Activated naive CD8-positive, alpha-beta T cell treated with anti-CD3 and anti-CD28 coated beads, Interleukin-2, amount 50 U/mL, for 24 hours (primary cell): ENCODE measurements at regions not wholly inside any gene's neighbourhood (a gene's known extent, or its start where the extent isn't known, plus 50 kb on each side); places are given as distances from the start of the nearest gene placed in this dataset.

Experiments
- ATAC-seq: fragments of 150-1000 bp; cut with Tn5 transposase; one replicate; pipeline ENCODE4 v1.10.0; 2021
- DNase-seq: peaks from one replicate; pipeline ENCODE4 v3.0.0; 2021
- H3K27ac Mint-ChIP-seq: one replicate; pipeline ENCODE4 v1.8.0; 2021; ENCODE audit warnings: mild to moderate bottlenecking, mixed read lengths
- H3K27me3 Mint-ChIP-seq: one replicate; pipeline ENCODE4 v1.8.0; 2021; ENCODE audit warnings: mixed read lengths
- H3K36me3 Mint-ChIP-seq: one replicate; pipeline ENCODE4 v1.8.0; 2021; ENCODE audit warnings: low read depth, mixed read lengths
- H3K4me1 Mint-ChIP-seq: one replicate; pipeline ENCODE4 v1.8.0; 2021; ENCODE audit warnings: mixed read lengths
- H3K4me3 Mint-ChIP-seq: one replicate; pipeline ENCODE4 v1.8.0; 2021; ENCODE audit warnings: mild to moderate bottlenecking, moderate library complexity, mixed read lengths
- H3K9me3 Mint-ChIP-seq: one replicate; pipeline ENCODE4 v1.8.0; 2021; ENCODE audit warnings: mixed read lengths

- DNase-seq, result no peak
- no peaks in the 10 kb centered on the region for H3K4me1 Mint-ChIP-seq
- peaks cover 10% of the 10 kb centered on the region for H3K9me3 Mint-ChIP-seq
- no peaks in the 10 kb centered on the region for H3K36me3 Mint-ChIP-seq
- no peak overlapping the region for H3K27ac Mint-ChIP-seq
- ATAC-seq, result no peak
- H3K4me3 Mint-ChIP-seq, result no peak overlapping the region
- H3K27me3 Mint-ChIP-seq, result no peaks in the 10 kb centered on the region
Measured at GRCh38 chr4:136227315-136227714, 1305.0 kb downstream of the PCDH18 start.

- Mint-ChIP-seq H3K4me1 (no peaks in the 10 kb centered on the region), H3K27ac (no peak overlapping the region), H3K27me3 (no peaks in the 10 kb centered on the region), H3K4me3 (no peak overlapping the region), H3K9me3 (no peaks in the 10 kb centered on the region), H3K36me3 (no peaks in the 10 kb centered on the region)
- DNase-seq, result no peak
- no peak for ATAC-seq
Measured at GRCh38 chr4:136219592-136220125, 1312.6 kb downstream of the PCDH18 start.

- no peak overlapping the region for H3K4me3 Mint-ChIP-seq
- no peaks in the 10 kb centered on the region for H3K9me3 Mint-ChIP-seq
- DNase-seq, result no peak
- H3K27me3 Mint-ChIP-seq, result no peaks in the 10 kb centered on the region
- no peaks in the 10 kb centered on the region for H3K36me3 Mint-ChIP-seq
- H3K4me1 Mint-ChIP-seq, result no peaks in the 10 kb centered on the region
- H3K27ac Mint-ChIP-seq, result no peak overlapping the region
- ATAC-seq, result no peak
Measured at GRCh38 chr4:136203199-136203598, 1329.1 kb downstream of the PCDH18 start.

- Mint-ChIP-seq H3K27me3 (no peaks in the 10 kb centered on the region), H3K9me3 (no peaks in the 10 kb centered on the region), H3K36me3 (no peaks in the 10 kb centered on the region), H3K4me1 (no peaks in the 10 kb centered on the region), H3K4me3 (no peak overlapping the region), H3K27ac (no peak overlapping the region)
- ATAC-seq (no peak), DNase-seq (no peak)
Measured at GRCh38 chr4:136198358-136198757, 1333.9 kb downstream of the PCDH18 start.

- DNase-seq (no peak), ATAC-seq (no peak)
- no peaks in the 10 kb centered on the region for H3K27me3 Mint-ChIP-seq
- H3K9me3 Mint-ChIP-seq, result peaks cover 5% of the 10 kb centered on the region
- H3K4me1 Mint-ChIP-seq, result no peaks in the 10 kb centered on the region
- no peak overlapping the region for H3K27ac Mint-ChIP-seq
- H3K36me3 Mint-ChIP-seq, result no peaks in the 10 kb centered on the region
- no peak overlapping the region for H3K4me3 Mint-ChIP-seq
Measured at GRCh38 chr4:136194962-136195361, 1337.3 kb downstream of the PCDH18 start.

GRCh38 chr4:136186650-136187049, 1345.6 kb downstream of the PCDH18 start:
- Mint-ChIP-seq H3K4me3 (no peak overlapping the region), H3K9me3 (peaks cover 30% of the 10 kb centered on the region), H3K27ac (no peak overlapping the region), H3K4me1 (no peaks in the 10 kb centered on the region), H3K36me3 (no peaks in the 10 kb centered on the region), H3K27me3 (no peaks in the 10 kb centered on the region)
- DNase-seq (no peak), ATAC-seq (no peak)

GRCh38 chr4:136183513-136183912, 1348.8 kb downstream of the PCDH18 start:
- ATAC-seq (no peak), DNase-seq (no peak)
- H3K27me3 Mint-ChIP-seq, result no peaks in the 10 kb centered on the region
- no peaks in the 10 kb centered on the region for H3K36me3 Mint-ChIP-seq
- no peak overlapping the region for H3K4me3 Mint-ChIP-seq
- H3K4me1 Mint-ChIP-seq, result no peaks in the 10 kb centered on the region
- H3K9me3 Mint-ChIP-seq, result peaks cover 14% of the 10 kb centered on the region
- H3K27ac Mint-ChIP-seq, result no peak overlapping the region

- H3K36me3 Mint-ChIP-seq, result no peaks in the 10 kb centered on the region
- H3K4me3 Mint-ChIP-seq, result no peak overlapping the region
- H3K4me1 Mint-ChIP-seq, result no peaks in the 10 kb centered on the region
- H3K9me3 Mint-ChIP-seq, result peaks cover 3% of the 10 kb centered on the region
- DNase-seq, result no peak
- H3K27ac Mint-ChIP-seq, result no peak overlapping the region
- ATAC-seq, result no peak
- H3K27me3 Mint-ChIP-seq, result no peaks in the 10 kb centered on the region
Measured at GRCh38 chr4:136156947-136157346, 1375.3 kb downstream of the PCDH18 start.

- Mint-ChIP-seq H3K4me1 (no peaks in the 10 kb centered on the region), H3K9me3 (peaks cover 22% of the 10 kb centered on the region), H3K27me3 (no peaks in the 10 kb centered on the region), H3K4me3 (no peak overlapping the region), H3K36me3 (no peaks in the 10 kb centered on the region), H3K27ac (no peak overlapping the region)
- ATAC-seq (no peak), DNase-seq (no peak)
Measured at GRCh38 chr4:136150046-136150445, 1382.2 kb downstream of the PCDH18 start.

- no peak overlapping the region for H3K4me3 Mint-ChIP-seq
- H3K4me1 Mint-ChIP-seq, result no peaks in the 10 kb centered on the region
- no peak for ATAC-seq
- H3K27me3 Mint-ChIP-seq, result no peaks in the 10 kb centered on the region
- DNase-seq, result no peak
- no peaks in the 10 kb centered on the region for H3K9me3 Mint-ChIP-seq
- H3K27ac Mint-ChIP-seq, result no peak overlapping the region
- no peaks in the 10 kb centered on the region for H3K36me3 Mint-ChIP-seq
Measured at GRCh38 chr4:136136601-136137000, 1395.7 kb downstream of the PCDH18 start.

- H3K4me1 Mint-ChIP-seq, result no peaks in the 10 kb centered on the region
- no peak overlapping the region for H3K4me3 Mint-ChIP-seq
- H3K27ac Mint-ChIP-seq, result no peak overlapping the region
- H3K9me3 Mint-ChIP-seq, result peaks cover 8% of the 10 kb centered on the region
- H3K36me3 Mint-ChIP-seq, result no peaks in the 10 kb centered on the region
- DNase-seq (no peak), ATAC-seq (no peak)
- H3K27me3 Mint-ChIP-seq, result no peaks in the 10 kb centered on the region
Measured at GRCh38 chr4:136124251-136124745, 1408.0 kb downstream of the PCDH18 start.

GRCh38 chr4:136121426-136121825, 1410.9 kb downstream of the PCDH18 start:
- no peak overlapping the region for H3K4me3 Mint-ChIP-seq
- no peak overlapping the region for H3K27ac Mint-ChIP-seq
- H3K27me3 Mint-ChIP-seq, result no peaks in the 10 kb centered on the region
- DNase-seq (no peak), ATAC-seq (no peak)
- no peaks in the 10 kb centered on the region for H3K36me3 Mint-ChIP-seq
- peaks cover 5% of the 10 kb centered on the region for H3K9me3 Mint-ChIP-seq
- no peaks in the 10 kb centered on the region for H3K4me1 Mint-ChIP-seq

GRCh38 chr4:136113921-136114320, 1418.4 kb downstream of the PCDH18 start:
- no peaks in the 10 kb centered on the region for H3K36me3 Mint-ChIP-seq
- no peak overlapping the region for H3K4me3 Mint-ChIP-seq
- H3K4me1 Mint-ChIP-seq, result no peaks in the 10 kb centered on the region
- DNase-seq, result no peak
- no peaks in the 10 kb centered on the region for H3K9me3 Mint-ChIP-seq
- H3K27me3 Mint-ChIP-seq, result no peaks in the 10 kb centered on the region
- no peak for ATAC-seq
- no peak overlapping the region for H3K27ac Mint-ChIP-seq

- Mint-ChIP-seq H3K4me3 (no peak overlapping the region), H3K27ac (no peak overlapping the region), H3K4me1 (no peaks in the 10 kb centered on the region), H3K27me3 (no peaks in the 10 kb centered on the region), H3K9me3 (no peaks in the 10 kb centered on the region), H3K36me3 (no peaks in the 10 kb centered on the region)
- ATAC-seq (no peak), DNase-seq (no peak)
Measured at GRCh38 chr4:136112116-136112515, 1420.2 kb downstream of the PCDH18 start.

GRCh38 chr4:136106753-136107152, 1425.5 kb downstream of the PCDH18 start:
- Mint-ChIP-seq H3K27ac (no peak overlapping the region), H3K4me1 (no peaks in the 10 kb centered on the region), H3K9me3 (no peaks in the 10 kb centered on the region), H3K27me3 (no peaks in the 10 kb centered on the region), H3K4me3 (no peak overlapping the region), H3K36me3 (no peaks in the 10 kb centered on the region)
- DNase-seq (no peak), ATAC-seq (no peak)

GRCh38 chr4:136103616-136104015, 1428.7 kb downstream of the PCDH18 start:
- Mint-ChIP-seq H3K36me3 (no peaks in the 10 kb centered on the region), H3K27ac (no peak overlapping the region), H3K9me3 (peaks cover 3% of the 10 kb centered on the region), H3K27me3 (no peaks in the 10 kb centered on the region), H3K4me3 (no peak overlapping the region), H3K4me1 (no peaks in the 10 kb centered on the region)
- no peak for ATAC-seq
- no peak for DNase-seq
